ENCODE measurements at regions not wholly inside any gene's neighbourhood (a gene's known extent, or its start where the extent isn't known, plus 50 kb on each side); places are given as distances from the start of the nearest gene placed in this dataset.

GRCh38 chr5:68757006-68757405, 336.8 kb upstream of the SLC30A5 start:
- no peak for TF ChIP-seq CTCF (IDR thresholded peaks at IDR 0.05 in 2 of 3, conservative IDR thresholded peaks at IDR 0.05 in 1 of 3; ENCODE audit: borderline replicate concordance in 1 of 3, insufficient read depth in 1 of 3, low read depth in 2 of 3, low read length in 2 of 3)
- no peak for TF ChIP-seq POLR2AphosphoS5 (IDR thresholded peaks at IDR 0.05; ENCODE audit: low read depth, low read length)
- no peak for TF ChIP-seq EZH2 (IDR thresholded peaks at IDR 0.05)
- no peak for TF ChIP-seq TCF7L2 (IDR thresholded peaks at IDR 0.05; ENCODE audit: borderline replicate concordance, extremely low read depth, insufficient read depth, insufficient read length)
- TF ChIP-seq REST (IDR thresholded peaks at IDR 0.05; ENCODE audit: low read depth) = no peak
- no peak for TF ChIP-seq ELF1 (IDR thresholded peaks at IDR 0.05; ENCODE audit: borderline replicate concordance, low read depth)
- no peak for TF ChIP-seq EZH2phosphoT487 (IDR thresholded peaks at IDR 0.05; ENCODE audit: borderline replicate concordance)
- no peak for TF ChIP-seq CEBPB (IDR thresholded peaks at IDR 0.05; ENCODE audit: low read depth)

Measured in HCT116 (cell line).